Smooth muscle cell (in vitro differentiated cells): ENCODE measurements at regions not wholly inside any gene's neighbourhood (a gene's known extent, or its start where the extent isn't known, plus 50 kb on each side); places are given as distances from the start of the nearest gene placed in this dataset.

Experiments
- DNase-seq: peaks from one replicate; lab custom pipeline; 2025; ENCODE audit not compliant: unreplicated experiment; lab: John Stamatoyannopoulos, UW
- H2AFZ ChIP-seq: fragments of 200-600 bp; sonication (generic); 2 replicates; pipeline ENCODE4 v1.6.0; 2016; ENCODE audit warnings: antibody characterized with exemption, low read depth, mild to moderate bottlenecking
- H3F3A ChIP-seq: fragments of 200-600 bp; sonication (generic); 2 replicates; pipeline ENCODE4 v1.6.0; 2017; ENCODE audit warnings: antibody characterized with exemption, low read depth
- H3K27ac ChIP-seq: fragments of 200-600 bp; sonication (generic); 2 replicates; pipeline ENCODE4 v1.5.1; 2016; ENCODE audit warnings: low read depth, mild to moderate bottlenecking
- H3K27me3 ChIP-seq: fragments of 200-600 bp; sonication (generic); 2 replicates; pipeline ENCODE4 v1.6.1; 2016; ENCODE audit warnings: low read depth, mild to moderate bottlenecking
- H3K36me3 ChIP-seq: fragments of 200-600 bp; sonication (generic); 2 replicates; pipeline ENCODE4 v1.5.1; 2016; ENCODE audit warnings: low read depth
- H3K4me1 ChIP-seq: fragments of 200-600 bp; sonication (generic); 2 replicates; pipeline ENCODE4 v1.5.1; 2016; ENCODE audit warnings: low read depth
- H3K4me2 ChIP-seq: fragments of 200-600 bp; sonication (generic); 2 replicates; pipeline ENCODE4 v1.6.0; 2016; ENCODE audit warnings: mild to moderate bottlenecking
- H3K4me3 ChIP-seq: fragments of 200-600 bp; sonication (generic); 2 replicates; pipeline ENCODE4 v1.5.1; 2016; ENCODE audit warnings: mild to moderate bottlenecking
- H3K79me2 ChIP-seq: fragments of 200-600 bp; sonication (generic); 2 replicates; pipeline ENCODE4 v1.6.0; 2016; ENCODE audit warnings: low read depth, mild to moderate bottlenecking
- H3K9ac ChIP-seq: fragments of 200-600 bp; sonication (generic); 2 replicates; pipeline ENCODE4 v1.6.0; 2016; ENCODE audit warnings: low read depth
- H3K9me3 ChIP-seq: fragments of 200-600 bp; sonication (generic); replicated peaks from 2 replicates; pipeline ENCODE4 v1.5.1; 2016; ENCODE audit warnings: low read depth
- H4K20me1 ChIP-seq: fragments of 200-600 bp; sonication (generic); 2 replicates; pipeline ENCODE4 v1.6.0; 2016; ENCODE audit warnings: low read depth
- CTCF ChIP-seq: fragments of 200-600 bp; sonication (generic); IDR thresholded peaks from 2 replicates; pipeline ENCODE4 v1.5.1; 2017; ENCODE audit warnings: borderline replicate concordance, mild to moderate bottlenecking, antibody characterized with exemption; ENCODE audit not compliant: insufficient read depth, poor library complexity, severe bottlenecking
- WGBS: methylation state at CpG from one replicate; pipeline ENCODE4 v1.1.7; 2016; ENCODE audit warnings: low lambda C conversion rate; 5-methylcytosine and 5-hydroxymethylcytosine counted together

GRCh38 chr13:91151921-91152320 lies 195.6 kb upstream of the MIR17HG start:
- Histone ChIP-seq H3K27ac (no peak overlapping the region), H3K4me2 (no peak overlapping the region), H3F3A (no peaks in the 10 kb centered on the region), H3K79me2 (no peaks in the 10 kb centered on the region), H3K36me3 (no peaks in the 10 kb centered on the region), H3K9me3 (no peaks in the 10 kb centered on the region), H3K4me1 (peaks cover 10% of the 10 kb centered on the region), H3K4me3 (no peak overlapping the region), H2AFZ (no peak overlapping the region), H4K20me1 (no peaks in the 10 kb centered on the region), H3K9ac (no peak overlapping the region), H3K27me3 (no peaks in the 10 kb centered on the region)
- no peak for DNase-seq
- TF ChIP-seq CTCF = no peak

- no peak for TF ChIP-seq CTCF
- Histone ChIP-seq H3K27ac (no peak overlapping the region), H3K4me2 (no peak overlapping the region), H3K4me3 (no peak overlapping the region), H3F3A (no peaks in the 10 kb centered on the region), H3K36me3 (no peaks in the 10 kb centered on the region), H3K9ac (no peak overlapping the region), H2AFZ (no peak overlapping the region), H4K20me1 (no peaks in the 10 kb centered on the region), H3K79me2 (no peaks in the 10 kb centered on the region), H3K9me3 (no peaks in the 10 kb centered on the region), H3K27me3 (no peaks in the 10 kb centered on the region), H3K4me1 (peaks cover 10% of the 10 kb centered on the region)
- DNase-seq = no peak
These were observed 194.1 kb upstream of the MIR17HG start for GRCh38 chr13:91153372-91153771.

DNA sequence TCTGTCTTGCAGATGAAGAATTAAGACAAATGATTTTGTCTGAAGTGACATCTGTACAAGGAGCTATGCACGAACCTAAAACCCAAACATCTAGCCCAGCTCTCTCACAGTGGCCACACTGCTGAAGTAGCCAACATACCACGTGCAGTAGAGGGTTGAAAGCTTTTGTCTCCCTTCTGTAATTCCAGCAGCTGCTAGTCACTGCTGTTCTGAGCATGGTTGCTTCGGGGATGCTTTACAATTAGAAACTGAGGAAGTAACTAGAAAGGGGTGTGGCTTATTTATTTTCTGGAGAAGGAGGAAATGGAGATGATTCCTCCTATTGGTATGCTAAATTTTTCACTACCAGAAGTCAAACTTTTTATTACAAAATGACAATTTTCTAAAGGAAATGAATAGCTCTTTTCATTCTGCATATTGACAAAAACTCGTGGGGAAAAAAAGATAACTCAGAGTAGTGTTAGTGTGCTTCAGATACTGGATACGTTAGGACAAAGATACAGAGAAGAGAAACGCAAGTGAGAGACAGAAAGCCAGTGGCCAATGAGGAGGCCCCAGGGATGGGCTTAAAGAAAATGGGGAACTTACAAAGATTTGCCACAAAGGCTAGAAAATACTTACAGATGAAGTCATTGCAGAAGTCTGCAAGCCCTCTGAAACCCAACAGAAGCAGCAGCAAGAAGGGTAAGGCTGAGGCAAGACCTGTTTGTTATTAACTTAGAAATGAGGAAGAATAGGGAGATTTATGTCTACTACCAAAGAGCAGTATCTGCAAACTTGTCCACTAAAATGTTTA lies 192.7 kb upstream of the MIR17HG start:
- Histone ChIP-seq H3K27ac (peak overlapping the region; percentile 7), H3K4me2 (peak overlapping the region; percentile 39), H3K9ac (no peak overlapping the region), H3K4me1 (peaks cover 10% of the 10 kb centered on the region), H3K9me3 (no peaks in the 10 kb centered on the region), H3K79me2 (no peaks in the 10 kb centered on the region), H3K36me3 (no peaks in the 10 kb centered on the region), H3K4me3 (no peak overlapping the region), H3K27me3 (no peaks in the 10 kb centered on the region), H3F3A (no peaks in the 10 kb centered on the region), H4K20me1 (no peaks in the 10 kb centered on the region), H2AFZ (peak overlapping the region; percentile 32)
- no peak for DNase-seq
- no peak for TF ChIP-seq CTCF
- WGBS = 50% methylated on average over 6 of the region's 6 CpGs

DNA sequence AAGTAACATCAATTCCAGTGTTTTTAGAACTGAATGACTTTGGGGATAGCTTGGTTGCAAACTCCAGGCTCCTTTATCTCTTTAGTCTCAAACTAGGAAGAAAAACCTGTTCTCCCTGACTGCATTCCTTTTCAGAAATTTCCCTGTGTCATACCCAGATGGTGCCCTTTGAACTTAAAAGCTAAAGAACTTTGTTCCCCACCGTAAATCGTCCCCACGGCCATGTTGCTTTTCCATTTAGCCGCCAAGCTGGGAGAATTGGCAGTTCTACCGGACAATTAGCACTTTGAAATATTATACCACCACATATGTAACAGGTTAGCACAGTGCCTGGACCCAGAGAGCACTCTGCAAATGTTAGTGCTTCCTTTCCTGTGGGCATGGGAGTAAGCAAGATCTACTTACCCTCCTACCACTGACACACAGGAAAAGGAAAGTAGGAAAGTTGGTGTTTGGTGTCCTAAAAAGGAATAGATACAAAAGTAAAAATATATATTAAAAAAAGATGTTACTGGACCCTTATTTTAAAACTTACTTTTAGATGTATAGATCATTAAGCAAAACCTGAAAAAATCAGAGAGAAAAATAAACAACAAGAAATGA lies 191.9 kb upstream of the MIR17HG start:
- WGBS = 66% methylated on average over 5 of the region's 5 CpGs
- TF ChIP-seq CTCF = no peak

More for the DNA sequence above, 191.9 kb upstream of the MIR17HG start:
- Histone ChIP-seq H3K4me2 (peak overlapping the region; percentile 39), H3K4me1 (peaks cover 10% of the 10 kb centered on the region), H3K9ac (no peak overlapping the region), H3K9me3 (no peaks in the 10 kb centered on the region), H3K27me3 (no peaks in the 10 kb centered on the region), H2AFZ (peak overlapping the region; percentile 32), H3K27ac (peak overlapping the region; percentile 44), H3K36me3 (no peaks in the 10 kb centered on the region), H3F3A (no peaks in the 10 kb centered on the region), H3K79me2 (no peaks in the 10 kb centered on the region), H4K20me1 (no peaks in the 10 kb centered on the region), H3K4me3 (no peak overlapping the region)
- no peak for DNase-seq
